HG02885 (cell line): ENCODE measurements at regions not wholly inside any gene's neighbourhood (a gene's known extent, or its start where the extent isn't known, plus 50 kb on each side); places are given as distances from the start of the nearest gene placed in this dataset.

Experiments used
- ATAC-seq: cut with Tn5 transposase; IDR thresholded peaks from one replicate; pipeline ENCODE4 v1.9.1; 2021; ENCODE audit warnings: mild to moderate bottlenecking; ENCODE audit not compliant: unreplicated experiment, poor library complexity

- ATAC-seq, result no peak
Observed at GRCh38 chr4:14864365-14865030, 137.8 kb upstream of the CPEB2 start.

GRCh38 chr4:14865031-14865366, 137.3 kb upstream of the CPEB2 start:
- no peak for ATAC-seq

- ATAC-seq, result no peak
Observed at GRCh38 chr4:14865804-14866203, 136.5 kb upstream of the CPEB2 start.

- no peak for ATAC-seq
Observed at GRCh38 chr4:14867847-14868246, 134.4 kb upstream of the CPEB2 start.

GRCh38 chr4:14868426-14869395, 133.6 kb upstream of the CPEB2 start:
- ATAC-seq, result peak; percentile 51

- peak; percentile 33 for ATAC-seq
Observed at GRCh38 chr4:14871676-14872430, 130.4 kb upstream of the CPEB2 start.

- ATAC-seq, result peak; percentile 64
Observed at GRCh38 chr4:14874990-14875389, 127.3 kb upstream of the CPEB2 start.

- peak; percentile 43 for ATAC-seq
Observed at GRCh38 chr4:14877246-14878225, 124.7 kb upstream of the CPEB2 start.

- ATAC-seq, result no peak
Observed at GRCh38 chr4:14878681-14879080, 123.6 kb upstream of the CPEB2 start.

GRCh38 chr4:14879683-14880082, 122.6 kb upstream of the CPEB2 start:
- no peak for ATAC-seq

- ATAC-seq, result no peak
Observed at GRCh38 chr4:14880805-14881204, 121.5 kb upstream of the CPEB2 start.

GRCh38 chr4:14883166-14883565, 119.1 kb upstream of the CPEB2 start:
- ATAC-seq, result no peak

- no peak for ATAC-seq
Observed at GRCh38 chr4:14883661-14884060, 118.6 kb upstream of the CPEB2 start.

- ATAC-seq, result no peak
Observed at GRCh38 chr4:14887842-14888433, 114.3 kb upstream of the CPEB2 start.

- no peak for ATAC-seq
Observed at GRCh38 chr4:14888790-14889572, 113.3 kb upstream of the CPEB2 start.

- ATAC-seq, result no peak
Observed at GRCh38 chr4:14892563-14892962, 109.7 kb upstream of the CPEB2 start.

GRCh38 chr4:14893713-14894112, 108.6 kb upstream of the CPEB2 start:
- no peak for ATAC-seq

- no peak for ATAC-seq
Observed at GRCh38 chr4:14894392-14895292, 107.6 kb upstream of the CPEB2 start.
